ENCODE measurements at regions not wholly inside any gene's neighbourhood (a gene's known extent, or its start where the extent isn't known, plus 50 kb on each side); places are given as distances from the start of the nearest gene placed in this dataset.

GRCh38 chr4:144356941-144357381, 216.4 kb upstream of the GYPA start:
- ChIA-PET POLR2A (no interaction called here), CTCF (no interaction called here)
- Mint-ChIP-seq H3K27me3 (peaks cover 2% of the 10 kb centered on the region), H3K9me3 (no peaks in the 10 kb centered on the region), H3K4me1 (ENCODE audit: low read depth) (no peaks in the 10 kb centered on the region), H3K27ac (no peak overlapping the region), H3K36me3 (no peaks in the 10 kb centered on the region), H3K4me3 (no peak overlapping the region)
- no peak for DNase-seq
- intact Hi-C loops (cut with micrococcal nuclease), result loop anchor here (10.0 kb wide), 1 partner anchor 182 kb away; no protein-coding TSS in a partner anchor

GRCh38 chr4:144357975-144358374, 217.5 kb upstream of the GYPA start:
- H3K9me3 Mint-ChIP-seq, result no peaks in the 10 kb centered on the region
- no peak overlapping the region for H3K27ac Mint-ChIP-seq
- no peak for DNase-seq
- H3K4me1 Mint-ChIP-seq (ENCODE audit: low read depth), result no peaks in the 10 kb centered on the region
- H3K27me3 Mint-ChIP-seq, result peaks cover 2% of the 10 kb centered on the region
- CTCF ChIA-PET, result no interaction called here
- no peak overlapping the region for H3K4me3 Mint-ChIP-seq
- POLR2A ChIA-PET, result no interaction called here
- intact Hi-C loops (cut with micrococcal nuclease), result loop anchor here (10.0 kb wide), 1 partner anchor 183 kb away; no protein-coding TSS in a partner anchor
- no peaks in the 10 kb centered on the region for H3K36me3 Mint-ChIP-seq

GRCh38 chr4:144360146-144360793, 219.8 kb upstream of the GYPA start:
- DNase-seq, result no peak
- ChIA-PET CTCF (no interaction called here), POLR2A (no interaction called here)
- H3K27me3 Mint-ChIP-seq, result peaks cover 2% of the 10 kb centered on the region
- intact Hi-C loops (cut with micrococcal nuclease), result no loop called here
- H3K4me3 Mint-ChIP-seq, result no peak overlapping the region
- H3K9me3 Mint-ChIP-seq, result no peaks in the 10 kb centered on the region
- no peak overlapping the region for H3K27ac Mint-ChIP-seq
- H3K4me1 Mint-ChIP-seq (ENCODE audit: low read depth), result no peaks in the 10 kb centered on the region
- no peaks in the 10 kb centered on the region for H3K36me3 Mint-ChIP-seq

- no peak overlapping the region for H3K27ac Mint-ChIP-seq
- H3K27me3 Mint-ChIP-seq, result no peaks in the 10 kb centered on the region
- H3K9me3 Mint-ChIP-seq, result no peaks in the 10 kb centered on the region
- DNase-seq, result no peak
- no peaks in the 10 kb centered on the region for H3K36me3 Mint-ChIP-seq
- intact Hi-C loops (cut with micrococcal nuclease), result no loop called here
- POLR2A ChIA-PET, result no interaction called here
- no peak overlapping the region for H3K4me3 Mint-ChIP-seq
- H3K4me1 Mint-ChIP-seq (ENCODE audit: low read depth), result no peaks in the 10 kb centered on the region
- CTCF ChIA-PET, result no interaction called here
Observed at GRCh38 chr4:144362366-144362765, 221.8 kb upstream of the GYPA start.

- no peaks in the 10 kb centered on the region for H3K36me3 Mint-ChIP-seq
- H3K4me3 Mint-ChIP-seq, result no peak overlapping the region
- no peak overlapping the region for H3K27ac Mint-ChIP-seq
- intact Hi-C loops (cut with micrococcal nuclease), result no loop called here
- no peaks in the 10 kb centered on the region for H3K27me3 Mint-ChIP-seq
- no peaks in the 10 kb centered on the region for H3K9me3 Mint-ChIP-seq
- no peaks in the 10 kb centered on the region for H3K4me1 Mint-ChIP-seq (ENCODE audit: low read depth)
- CTCF ChIA-PET, result no interaction called here
- POLR2A ChIA-PET, result no interaction called here
- no peak for DNase-seq
Observed at GRCh38 chr4:144363890-144364289, 223.4 kb upstream of the GYPA start.

GRCh38 chr4:144366425-144366824, 225.9 kb upstream of the GYPA start:
- ChIA-PET CTCF (no interaction called here), POLR2A (interaction anchor here (0.6 kb wide), 1 partner anchor 104 kb away, joined by 3 read pairs; no protein-coding TSS in a partner anchor)
- Mint-ChIP-seq H3K9me3 (no peaks in the 10 kb centered on the region), H3K27ac (no peak overlapping the region), H3K4me3 (no peak overlapping the region), H3K4me1 (ENCODE audit: low read depth) (no peaks in the 10 kb centered on the region), H3K36me3 (no peaks in the 10 kb centered on the region), H3K27me3 (no peaks in the 10 kb centered on the region)
- DNase-seq, result no peak
- intact Hi-C loops (cut with micrococcal nuclease), result no loop called here

- no peaks in the 10 kb centered on the region for H3K36me3 Mint-ChIP-seq
- no peaks in the 10 kb centered on the region for H3K27me3 Mint-ChIP-seq
- no peak overlapping the region for H3K27ac Mint-ChIP-seq
- no peaks in the 10 kb centered on the region for H3K9me3 Mint-ChIP-seq
- H3K4me1 Mint-ChIP-seq (ENCODE audit: low read depth), result no peaks in the 10 kb centered on the region
- POLR2A ChIA-PET, result no interaction called here
- H3K4me3 Mint-ChIP-seq, result no peak overlapping the region
- no peak for DNase-seq
- intact Hi-C loops (cut with micrococcal nuclease), result no loop called here
- CTCF ChIA-PET, result no interaction called here
Observed at GRCh38 chr4:144371485-144371884, 231.0 kb upstream of the GYPA start.

GRCh38 chr4:144374065-144374464, 233.5 kb upstream of the GYPA start:
- no peaks in the 10 kb centered on the region for H3K36me3 Mint-ChIP-seq
- POLR2A ChIA-PET, result no interaction called here
- H3K9me3 Mint-ChIP-seq, result no peaks in the 10 kb centered on the region
- no peak overlapping the region for H3K4me3 Mint-ChIP-seq
- no peaks in the 10 kb centered on the region for H3K27me3 Mint-ChIP-seq
- CTCF ChIA-PET, result no interaction called here
- no peak overlapping the region for H3K27ac Mint-ChIP-seq
- H3K4me1 Mint-ChIP-seq (ENCODE audit: low read depth), result no peaks in the 10 kb centered on the region
- DNase-seq, result no peak
- intact Hi-C loops (cut with micrococcal nuclease), result no loop called here

GRCh38 chr4:144376866-144377265, 236.3 kb upstream of the GYPA start:
- H3K27me3 Mint-ChIP-seq, result no peaks in the 10 kb centered on the region
- H3K4me1 Mint-ChIP-seq (ENCODE audit: low read depth), result no peaks in the 10 kb centered on the region
- DNase-seq, result no peak
- no peaks in the 10 kb centered on the region for H3K9me3 Mint-ChIP-seq
- intact Hi-C loops (cut with micrococcal nuclease), result no loop called here
- POLR2A ChIA-PET, result no interaction called here
- CTCF ChIA-PET, result no interaction called here
- no peak overlapping the region for H3K4me3 Mint-ChIP-seq
- H3K36me3 Mint-ChIP-seq, result no peaks in the 10 kb centered on the region
- H3K27ac Mint-ChIP-seq, result no peak overlapping the region

- Mint-ChIP-seq H3K9me3 (peaks cover 6% of the 10 kb centered on the region), H3K36me3 (no peaks in the 10 kb centered on the region), H3K27ac (no peak overlapping the region), H3K4me1 (ENCODE audit: low read depth) (no peaks in the 10 kb centered on the region), H3K27me3 (no peaks in the 10 kb centered on the region), H3K4me3 (no peak overlapping the region)
- intact Hi-C loops (cut with micrococcal nuclease), result no loop called here
- ChIA-PET POLR2A (no interaction called here), CTCF (no interaction called here)
- no peak for DNase-seq
Observed at GRCh38 chr4:144384408-144384807, 243.9 kb upstream of the GYPA start.

GRCh38 chr4:144399927-144400326, 246.0 kb upstream of the HHIP start:
- ChIA-PET CTCF (no interaction called here), POLR2A (no interaction called here)
- H3K4me3 Mint-ChIP-seq, result no peak overlapping the region
- no peak overlapping the region for H3K27ac Mint-ChIP-seq
- DNase-seq, result no peak
- H3K4me1 Mint-ChIP-seq (ENCODE audit: low read depth), result no peaks in the 10 kb centered on the region
- no peaks in the 10 kb centered on the region for H3K27me3 Mint-ChIP-seq
- peaks cover 4% of the 10 kb centered on the region for H3K9me3 Mint-ChIP-seq
- H3K36me3 Mint-ChIP-seq, result no peaks in the 10 kb centered on the region
- intact Hi-C loops (cut with micrococcal nuclease), result no loop called here

- Mint-ChIP-seq H3K27ac (no peak overlapping the region), H3K9me3 (no peaks in the 10 kb centered on the region), H3K4me3 (no peak overlapping the region), H3K27me3 (no peaks in the 10 kb centered on the region), H3K36me3 (no peaks in the 10 kb centered on the region), H3K4me1 (ENCODE audit: low read depth) (no peaks in the 10 kb centered on the region)
- POLR2A ChIA-PET, result no interaction called here
- no peak for DNase-seq
- intact Hi-C loops (cut with micrococcal nuclease), result no loop called here
- CTCF ChIA-PET, result no interaction called here
Observed at GRCh38 chr4:144402176-144402575, 243.8 kb upstream of the HHIP start.

- intact Hi-C loops (cut with micrococcal nuclease), result no loop called here
Observed at GRCh38 chr4:144402999-144403398, 243.0 kb upstream of the HHIP start.

More at GRCh38 chr4:144402999-144403398, 243.0 kb upstream of the HHIP start:
- no peaks in the 10 kb centered on the region for H3K9me3 Mint-ChIP-seq
- CTCF ChIA-PET, result no interaction called here
- POLR2A ChIA-PET, result no interaction called here
- H3K4me1 Mint-ChIP-seq (ENCODE audit: low read depth), result no peaks in the 10 kb centered on the region
- H3K36me3 Mint-ChIP-seq, result no peaks in the 10 kb centered on the region
- H3K27me3 Mint-ChIP-seq, result no peaks in the 10 kb centered on the region
- no peak overlapping the region for H3K27ac Mint-ChIP-seq
- DNase-seq, result no peak
- H3K4me3 Mint-ChIP-seq, result no peak overlapping the region

Measured in activated CD4-positive, alpha-beta memory T cell treated with anti-CD3 and anti-CD28 coated beads for 36 hours (primary cell).